ENCODE measurements at regions not wholly inside any gene's neighbourhood (a gene's known extent, or its start where the extent isn't known, plus 50 kb on each side); places are given as distances from the start of the nearest gene placed in this dataset.

- TF ChIP-seq, protein P1, sequence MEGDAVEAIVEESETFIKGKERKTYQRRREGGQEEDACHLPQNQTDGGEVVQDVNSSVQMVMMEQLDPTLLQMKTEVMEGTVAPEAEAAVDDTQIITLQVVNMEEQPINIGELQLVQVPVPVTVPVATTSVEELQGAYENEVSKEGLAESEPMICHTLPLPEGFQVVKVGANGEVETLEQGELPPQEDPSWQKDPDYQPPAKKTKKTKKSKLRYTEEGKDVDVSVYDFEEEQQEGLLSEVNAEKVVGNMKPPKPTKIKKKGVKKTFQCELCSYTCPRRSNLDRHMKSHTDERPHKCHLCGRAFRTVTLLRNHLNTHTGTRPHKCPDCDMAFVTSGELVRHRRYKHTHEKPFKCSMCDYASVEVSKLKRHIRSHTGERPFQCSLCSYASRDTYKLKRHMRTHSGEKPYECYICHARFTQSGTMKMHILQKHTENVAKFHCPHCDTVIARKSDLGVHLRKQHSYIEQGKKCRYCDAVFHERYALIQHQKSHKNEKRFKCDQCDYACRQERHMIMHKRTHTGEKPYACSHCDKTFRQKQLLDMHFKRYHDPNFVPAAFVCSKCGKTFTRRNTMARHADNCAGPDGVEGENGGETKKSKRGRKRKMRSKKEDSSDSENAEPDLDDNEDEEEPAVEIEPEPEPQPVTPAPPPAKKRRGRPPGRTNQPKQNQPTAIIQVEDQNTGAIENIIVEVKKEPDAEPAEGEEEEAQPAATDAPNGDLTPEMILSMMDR (IDR thresholded peaks at IDR 0.05; ENCODE audit: insufficient read depth, low read length, poor library complexity, severe bottlenecking) = no peak
Measured at GRCh38 chr16:18072161-18072560, 264.4 kb downstream of the NPIPA8 start.

GRCh38 chr16:18069683-18070082 is 266.9 kb downstream of the NPIPA8 start:
- TF ChIP-seq, protein P1 (IDR thresholded peaks at IDR 0.05; ENCODE audit: insufficient read depth, low read length, poor library complexity, severe bottlenecking) = no peak
- no peak for DNase-seq (ENCODE audit: low read depth)
- Histone ChIP-seq H3K36me3 (ENCODE audit: control insufficient read depth, insufficient read depth, low read length) (no peaks in the 10 kb centered on the region), H3K4me3 (ENCODE audit: low read depth, low read length) (no peak overlapping the region), H3K27me3 (ENCODE audit: control insufficient read depth, insufficient read depth, low read length) (no peaks in the 10 kb centered on the region)

More at GRCh38 chr16:18072161-18072560, 264.4 kb downstream of the NPIPA8 start:
- no peak overlapping the region for H3K4me3 ChIP-seq (ENCODE audit: low read depth, low read length)
- DNase-seq (ENCODE audit: low read depth) = no peak
- H3K27me3 ChIP-seq (ENCODE audit: control insufficient read depth, insufficient read depth, low read length) = no peaks in the 10 kb centered on the region
- no peaks in the 10 kb centered on the region for H3K36me3 ChIP-seq (ENCODE audit: control insufficient read depth, insufficient read depth, low read length)

GRCh38 chr16:18068477-18068876 is 268.1 kb downstream of the NPIPA8 start:
- no peaks in the 10 kb centered on the region for H3K27me3 ChIP-seq (ENCODE audit: control insufficient read depth, insufficient read depth, low read length)
- no peak for DNase-seq (ENCODE audit: low read depth)
- no peaks in the 10 kb centered on the region for H3K36me3 ChIP-seq (ENCODE audit: control insufficient read depth, insufficient read depth, low read length)
- TF ChIP-seq, protein P1 (IDR thresholded peaks at IDR 0.05; ENCODE audit: insufficient read depth, low read length, poor library complexity, severe bottlenecking) = no peak
- H3K4me3 ChIP-seq (ENCODE audit: low read depth, low read length) = no peak overlapping the region

- DNase-seq (ENCODE audit: low read depth) = no peak
- Histone ChIP-seq H3K4me3 (ENCODE audit: low read depth, low read length) (no peak overlapping the region), H3K27me3 (ENCODE audit: control insufficient read depth, insufficient read depth, low read length) (no peaks in the 10 kb centered on the region), H3K36me3 (ENCODE audit: control insufficient read depth, insufficient read depth, low read length) (no peaks in the 10 kb centered on the region)
- TF ChIP-seq, protein P1 (IDR thresholded peaks at IDR 0.05; ENCODE audit: insufficient read depth, low read length, poor library complexity, severe bottlenecking) = no peak
Measured at GRCh38 chr16:18062713-18063112, 273.8 kb downstream of the NPIPA8 start.

DNA sequence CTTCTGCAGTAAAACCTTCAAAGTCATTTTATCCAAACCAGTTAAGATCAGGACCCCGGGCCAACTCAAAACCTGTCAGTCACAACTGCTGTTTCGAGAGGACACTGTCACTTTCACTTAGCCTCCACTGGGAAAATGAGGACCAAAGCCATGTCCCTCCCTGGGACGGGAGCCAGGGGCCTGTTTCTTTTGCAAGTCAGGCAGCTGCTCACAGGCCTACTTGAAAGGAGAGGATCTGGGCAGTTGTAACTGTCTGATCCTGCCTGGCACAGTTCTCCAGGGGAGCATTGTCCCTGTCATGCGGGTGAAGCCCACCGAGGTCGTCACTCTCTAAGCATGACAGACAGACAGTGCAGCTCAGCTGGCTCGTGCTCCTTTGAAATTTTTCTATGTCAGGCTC is 276.2 kb downstream of the NPIPA8 start:
- Histone ChIP-seq H3K4me3 (ENCODE audit: low read depth, low read length) (no peak overlapping the region), H3K36me3 (ENCODE audit: control insufficient read depth, insufficient read depth, low read length) (no peaks in the 10 kb centered on the region), H3K27me3 (ENCODE audit: control insufficient read depth, insufficient read depth, low read length) (no peaks in the 10 kb centered on the region)
- DNase-seq (ENCODE audit: low read depth) = no peak
- TF ChIP-seq, protein P1 (IDR thresholded peaks at IDR 0.05; ENCODE audit: insufficient read depth, low read length, poor library complexity, severe bottlenecking) = no peak

DNA sequence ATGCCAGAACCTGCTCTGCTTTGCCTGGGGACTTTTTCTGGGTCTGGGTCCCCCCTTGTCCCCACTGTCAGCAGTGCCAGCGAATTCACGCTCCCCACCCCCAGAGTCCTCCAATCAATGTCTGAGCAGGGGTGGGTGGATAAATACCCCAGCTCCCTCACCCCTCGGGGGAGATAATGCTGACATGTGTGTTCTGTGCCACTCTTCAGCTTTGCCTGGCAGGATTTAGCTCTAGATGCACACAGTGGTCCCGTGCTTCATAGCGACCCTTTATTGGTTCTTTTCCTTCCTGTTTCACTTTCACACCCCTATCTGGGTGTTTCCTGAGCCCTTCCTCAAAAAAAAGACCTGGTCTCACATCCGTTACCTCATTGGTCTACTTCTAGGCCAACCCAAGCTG is 277.0 kb downstream of the NPIPA8 start:
- H3K27me3 ChIP-seq (ENCODE audit: control insufficient read depth, insufficient read depth, low read length) = no peaks in the 10 kb centered on the region
- no peak for DNase-seq (ENCODE audit: low read depth)
- TF ChIP-seq, protein P1 (IDR thresholded peaks at IDR 0.05; ENCODE audit: insufficient read depth, low read length, poor library complexity, severe bottlenecking) = no peak

More for the DNA sequence above, 277.0 kb downstream of the NPIPA8 start:
- Histone ChIP-seq H3K36me3 (ENCODE audit: control insufficient read depth, insufficient read depth, low read length) (no peaks in the 10 kb centered on the region), H3K4me3 (ENCODE audit: low read depth, low read length) (no peak overlapping the region)
